ENCODE measurements at regions not wholly inside any gene's neighbourhood (a gene's known extent, or its start where the extent isn't known, plus 50 kb on each side); places are given as distances from the start of the nearest gene placed in this dataset.

DNA sequence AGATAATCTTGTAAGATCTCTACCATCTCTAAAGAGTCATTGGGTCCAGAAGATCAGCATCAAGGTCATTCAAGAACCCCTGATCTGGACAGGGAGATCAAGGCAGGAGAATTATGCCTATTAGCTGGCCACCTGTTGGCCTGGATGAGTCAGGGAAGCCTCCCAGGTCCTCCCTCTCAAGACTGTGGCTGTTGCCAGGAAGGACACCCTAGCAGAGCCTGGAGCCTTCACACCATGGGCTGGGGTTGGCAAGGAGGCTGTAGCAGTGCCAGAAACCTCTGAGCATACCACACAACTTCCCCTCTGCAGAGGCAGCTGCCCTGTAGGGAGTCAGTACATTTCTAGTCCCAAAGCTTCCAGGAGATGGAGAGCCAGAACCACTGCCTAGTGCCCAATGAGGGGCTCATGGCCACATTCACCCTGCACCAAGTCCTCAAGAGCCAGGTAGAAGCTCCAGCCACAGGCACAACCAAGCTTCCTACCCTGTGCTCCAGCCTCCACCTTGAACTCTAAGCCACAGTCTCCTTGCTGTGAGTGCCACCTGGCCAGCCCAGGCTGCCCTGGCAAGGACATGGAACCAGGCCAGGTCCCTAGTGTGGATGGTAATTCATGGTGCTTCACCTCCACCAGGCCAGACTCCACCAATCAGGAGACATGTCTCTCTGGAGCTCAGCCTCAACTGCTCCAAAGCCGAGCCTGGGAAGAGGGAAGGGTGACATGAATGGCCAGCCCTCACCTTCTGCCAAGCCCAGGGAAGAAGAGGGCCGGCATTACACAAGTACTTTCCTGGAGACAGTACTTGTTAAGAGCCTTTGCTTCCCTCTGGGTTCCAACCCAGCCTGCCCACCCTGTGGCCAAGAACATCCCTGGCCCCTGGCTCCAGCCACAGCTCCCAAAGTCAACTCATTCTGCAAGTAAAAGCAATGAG, 124.3 kb downstream of the BUD13 start:
- no peak overlapping the region for H3K4me3 ChIP-seq (ENCODE audit: low read length in 2 of 2)
- no peak overlapping the region for H3K27ac ChIP-seq (ENCODE audit: low read depth in 1 of 2, low read length in 1 of 2)
- no peaks in the 10 kb centered on the region for H3K9me3 ChIP-seq (ENCODE audit: control insufficient read depth in 2 of 2, insufficient read depth in 1 of 2, low read length in 1 of 2)
- DNase-seq (ENCODE audit: low read depth in 6 of 9, low spot score in 9 of 9) = no peak
- H3K36me3 ChIP-seq (ENCODE audit: control insufficient read depth in 2 of 2, insufficient read depth in 2 of 2, low read length in 1 of 2) = no peaks in the 10 kb centered on the region
- H3K4me1 ChIP-seq (ENCODE audit: control insufficient read depth in 2 of 2, insufficient read depth in 2 of 2, low read length in 2 of 2) = no peaks in the 10 kb centered on the region
- WGBS = 76% methylated on average over 2 of the region's 2 CpGs
- peaks cover 1 to 2% of the 10 kb centered on the region in 2 donors for H3K27me3 ChIP-seq (ENCODE audit: control insufficient read depth in 2 of 2, insufficient read depth in 1 of 2, low read length in 1 of 2)

DNA sequence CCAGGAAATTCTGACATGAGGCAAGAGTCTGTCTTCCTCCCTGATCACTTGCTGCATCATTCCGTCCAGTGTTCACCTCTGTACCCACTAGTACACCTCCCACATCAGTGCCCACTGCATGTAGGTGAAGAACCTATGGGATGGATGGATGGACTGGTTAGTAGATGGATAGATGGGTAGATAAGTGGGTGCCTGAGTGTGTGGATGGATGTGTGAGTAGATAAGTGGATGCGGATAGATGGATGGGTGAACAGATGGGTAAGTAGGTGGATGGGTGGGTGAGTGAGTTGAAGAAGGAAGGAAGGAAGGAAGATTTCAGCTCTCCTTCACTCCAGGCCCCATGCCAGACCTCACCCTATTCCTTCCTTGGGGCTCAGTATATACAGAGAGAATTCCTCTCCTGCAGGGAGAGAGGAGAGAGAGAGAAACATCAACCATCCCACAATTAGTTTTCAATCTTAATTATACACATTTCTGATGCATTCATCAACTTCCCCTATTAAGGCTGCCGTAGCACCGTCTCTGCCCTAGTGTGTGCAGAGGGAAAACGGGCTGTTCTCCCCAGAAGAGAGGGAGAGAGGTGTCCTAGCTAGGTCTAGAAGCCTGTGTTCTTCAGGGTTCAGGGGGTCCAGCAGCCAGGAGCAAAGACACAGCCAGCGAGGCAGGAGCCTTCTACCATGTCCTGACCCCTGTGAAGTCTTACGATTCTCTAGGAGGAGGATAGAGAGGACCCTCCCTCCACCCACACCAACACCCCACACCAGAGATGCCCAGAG, 125.3 kb downstream of the BUD13 start:
- H3K27me3 ChIP-seq (ENCODE audit: control insufficient read depth in 2 of 2, insufficient read depth in 1 of 2, low read length in 1 of 2) = peaks cover 2% of the 10 kb centered on the region in 2 donors
- no peaks in the 10 kb centered on the region for H3K4me1 ChIP-seq (ENCODE audit: control insufficient read depth in 2 of 2, insufficient read depth in 2 of 2, low read length in 2 of 2)
- no peak overlapping the region for H3K27ac ChIP-seq (ENCODE audit: low read depth in 1 of 2, low read length in 1 of 2)
- H3K4me3 ChIP-seq (ENCODE audit: low read length in 2 of 2) = no peak overlapping the region
- no peaks in the 10 kb centered on the region for H3K9me3 ChIP-seq (ENCODE audit: control insufficient read depth in 2 of 2, insufficient read depth in 1 of 2, low read length in 1 of 2)
- WGBS = 91% methylated on average over 7 of the region's 7 CpGs
- no peak for DNase-seq (ENCODE audit: low read depth in 6 of 9, low spot score in 9 of 9)
- no peaks in the 10 kb centered on the region for H3K36me3 ChIP-seq (ENCODE audit: control insufficient read depth in 2 of 2, insufficient read depth in 2 of 2, low read length in 1 of 2)

DNA sequence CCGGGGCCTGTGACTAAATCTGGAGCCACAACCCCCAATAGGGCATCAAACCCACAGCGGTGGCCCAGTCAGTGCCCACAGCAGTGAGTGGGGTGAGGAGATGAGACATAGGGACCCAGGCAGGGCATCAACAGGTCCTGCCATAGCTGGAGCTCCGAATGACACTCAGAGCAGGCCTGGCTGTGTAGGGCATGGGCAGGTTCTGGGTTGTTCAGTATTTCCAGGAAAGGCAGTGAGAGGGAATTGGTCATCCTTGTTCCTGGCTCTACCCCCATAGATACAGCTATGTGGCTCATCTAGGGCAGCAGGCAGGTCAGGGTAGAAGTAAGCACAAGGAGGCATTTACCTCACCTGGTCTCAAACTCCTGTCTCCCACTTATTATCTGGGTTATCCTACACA, 126.6 kb downstream of the BUD13 start:
- DNase-seq (ENCODE audit: low read depth in 6 of 9, low spot score in 9 of 9) = no peak
- H3K36me3 ChIP-seq (ENCODE audit: control insufficient read depth in 2 of 2, insufficient read depth in 2 of 2, low read length in 1 of 2) = no peaks in the 10 kb centered on the region
- H3K9me3 ChIP-seq (ENCODE audit: control insufficient read depth in 2 of 2, insufficient read depth in 1 of 2, low read length in 1 of 2) = no peaks in the 10 kb centered on the region
- H3K4me3 ChIP-seq (ENCODE audit: low read length in 2 of 2) = no peak overlapping the region
- no peak overlapping the region for H3K27ac ChIP-seq (ENCODE audit: low read depth in 1 of 2, low read length in 1 of 2)
- peaks cover 2 to 7% of the 10 kb centered on the region in 2 donors for H3K27me3 ChIP-seq (ENCODE audit: control insufficient read depth in 2 of 2, insufficient read depth in 1 of 2, low read length in 1 of 2)
- no peaks in the 10 kb centered on the region for H3K4me1 ChIP-seq (ENCODE audit: control insufficient read depth in 2 of 2, insufficient read depth in 2 of 2, low read length in 2 of 2)
- 92% methylated on average over 3 of the region's 3 CpGs for WGBS

DNA sequence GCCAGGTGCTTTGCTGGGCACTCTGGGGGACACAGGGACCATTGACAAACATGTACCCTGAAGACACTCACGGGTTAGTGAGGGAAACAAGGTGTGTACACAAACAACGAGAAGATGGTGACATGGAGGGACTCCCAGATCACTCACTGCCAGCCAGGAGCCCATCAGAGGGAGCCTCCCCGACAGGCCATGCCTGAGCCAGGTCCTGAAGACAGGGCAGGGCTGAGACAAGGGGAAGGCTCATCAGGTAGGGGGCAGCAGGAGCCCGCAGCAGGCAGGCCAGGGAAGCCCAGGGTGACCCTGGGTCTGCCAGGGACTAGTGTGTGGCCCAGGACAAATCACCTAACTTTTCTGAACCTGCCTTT, 127.9 kb downstream of the BUD13 start:
- no peaks in the 10 kb centered on the region for H3K4me1 ChIP-seq (ENCODE audit: control insufficient read depth in 2 of 2, insufficient read depth in 2 of 2, low read length in 2 of 2)
- H3K36me3 ChIP-seq (ENCODE audit: control insufficient read depth in 2 of 2, insufficient read depth in 2 of 2, low read length in 1 of 2) = no peaks in the 10 kb centered on the region
- 81% methylated on average over 4 of the region's 4 CpGs for WGBS
- H3K4me3 ChIP-seq (ENCODE audit: low read length in 2 of 2) = no peak overlapping the region
- H3K27ac ChIP-seq (ENCODE audit: low read depth in 1 of 2, low read length in 1 of 2) = no peak overlapping the region
- no peak for DNase-seq (ENCODE audit: low read depth in 6 of 9, low spot score in 9 of 9)
- peaks cover 2 to 7% of the 10 kb centered on the region in 2 donors for H3K27me3 ChIP-seq (ENCODE audit: control insufficient read depth in 2 of 2, insufficient read depth in 1 of 2, low read length in 1 of 2)
- no peaks in the 10 kb centered on the region for H3K9me3 ChIP-seq (ENCODE audit: control insufficient read depth in 2 of 2, insufficient read depth in 1 of 2, low read length in 1 of 2)

DNA sequence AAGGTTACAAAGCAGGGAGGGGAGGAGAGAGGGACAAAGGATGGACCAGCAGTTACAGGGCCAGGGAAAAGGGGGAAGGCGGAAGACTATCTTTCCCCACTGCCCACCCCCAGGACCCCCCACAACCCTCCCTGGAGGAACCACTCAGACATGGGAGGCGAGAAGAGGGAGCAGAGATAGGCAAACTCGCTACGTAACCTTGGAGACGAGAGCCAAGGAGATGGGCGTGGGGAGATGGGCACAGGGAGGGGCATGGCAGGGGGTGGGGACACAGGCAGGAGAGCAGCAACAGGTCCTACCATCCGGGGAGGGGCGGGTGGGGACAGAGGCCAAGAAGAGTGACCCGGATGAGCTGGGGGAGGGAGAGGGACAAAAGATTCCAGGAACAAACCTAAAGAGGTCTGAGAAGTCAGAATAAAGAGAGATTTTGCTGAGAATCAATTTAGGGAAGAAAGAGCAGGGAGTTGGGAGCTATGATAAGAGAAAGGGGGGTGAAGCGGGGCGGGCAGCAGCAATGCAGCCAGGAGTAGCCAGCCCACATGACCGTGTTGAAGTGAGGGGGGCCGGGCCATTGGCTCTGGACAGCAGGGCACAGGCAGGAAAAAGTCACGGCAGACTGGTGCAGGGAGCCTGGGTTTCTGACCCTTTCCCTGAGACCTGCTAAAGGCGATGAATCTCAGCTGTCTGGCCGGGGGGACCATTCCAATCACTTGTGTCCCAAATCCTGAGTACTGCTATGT, 128.4 kb downstream of the BUD13 start:
- Histone ChIP-seq H3K27me3 (ENCODE audit: control insufficient read depth in 2 of 2, insufficient read depth in 1 of 2, low read length in 1 of 2) (peaks cover 2 to 7% of the 10 kb centered on the region in 2 donors), H3K36me3 (ENCODE audit: control insufficient read depth in 2 of 2, insufficient read depth in 2 of 2, low read length in 1 of 2) (no peaks in the 10 kb centered on the region), H3K4me1 (ENCODE audit: control insufficient read depth in 2 of 2, insufficient read depth in 2 of 2, low read length in 2 of 2) (no peaks in the 10 kb centered on the region), H3K27ac (ENCODE audit: low read depth in 1 of 2, low read length in 1 of 2) (no peak overlapping the region), H3K4me3 (ENCODE audit: low read length in 2 of 2) (no peak overlapping the region), H3K9me3 (ENCODE audit: control insufficient read depth in 2 of 2, insufficient read depth in 1 of 2, low read length in 1 of 2) (no peaks in the 10 kb centered on the region)
- WGBS = 82% methylated on average over 16 of the region's 16 CpGs
- DNase-seq (ENCODE audit: low read depth in 6 of 9, low spot score in 9 of 9) = no peak

DNA sequence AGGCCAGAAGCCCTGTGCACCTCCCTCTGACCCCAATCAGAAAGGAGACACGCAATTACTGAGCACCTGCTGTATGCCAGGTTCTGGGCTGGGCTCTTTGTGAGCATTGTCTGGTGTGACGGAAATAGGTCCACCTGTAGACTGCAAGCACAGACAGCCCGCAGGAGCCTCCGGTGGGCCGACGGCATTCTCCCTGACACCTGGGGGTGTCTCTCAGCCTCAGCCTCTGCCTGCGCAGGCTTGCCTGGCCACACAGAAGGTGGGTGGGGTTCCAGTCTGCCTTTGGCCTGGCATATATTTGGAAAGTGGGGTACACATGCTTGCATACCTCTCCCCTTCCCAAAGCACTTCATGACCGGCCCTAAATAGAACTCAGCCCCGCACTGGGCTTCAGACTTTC, 129.3 kb downstream of the BUD13 start:
- H3K36me3 ChIP-seq (ENCODE audit: control insufficient read depth in 2 of 2, insufficient read depth in 2 of 2, low read length in 1 of 2) = no peaks in the 10 kb centered on the region
- no peak for DNase-seq (ENCODE audit: low read depth in 6 of 9, low spot score in 9 of 9)
- H3K4me1 ChIP-seq (ENCODE audit: control insufficient read depth in 2 of 2, insufficient read depth in 2 of 2, low read length in 2 of 2) = no peaks in the 10 kb centered on the region
- WGBS = 90% methylated on average over 9 of the region's 9 CpGs
- no peaks in the 10 kb centered on the region for H3K9me3 ChIP-seq (ENCODE audit: control insufficient read depth in 2 of 2, insufficient read depth in 1 of 2, low read length in 1 of 2)
- no peak overlapping the region for H3K27ac ChIP-seq (ENCODE audit: low read depth in 1 of 2, low read length in 1 of 2)
- H3K27me3 ChIP-seq (ENCODE audit: control insufficient read depth in 2 of 2, insufficient read depth in 1 of 2, low read length in 1 of 2) = peaks cover 2 to 7% of the 10 kb centered on the region in 2 donors
- H3K4me3 ChIP-seq (ENCODE audit: low read length in 2 of 2) = no peak overlapping the region

DNA sequence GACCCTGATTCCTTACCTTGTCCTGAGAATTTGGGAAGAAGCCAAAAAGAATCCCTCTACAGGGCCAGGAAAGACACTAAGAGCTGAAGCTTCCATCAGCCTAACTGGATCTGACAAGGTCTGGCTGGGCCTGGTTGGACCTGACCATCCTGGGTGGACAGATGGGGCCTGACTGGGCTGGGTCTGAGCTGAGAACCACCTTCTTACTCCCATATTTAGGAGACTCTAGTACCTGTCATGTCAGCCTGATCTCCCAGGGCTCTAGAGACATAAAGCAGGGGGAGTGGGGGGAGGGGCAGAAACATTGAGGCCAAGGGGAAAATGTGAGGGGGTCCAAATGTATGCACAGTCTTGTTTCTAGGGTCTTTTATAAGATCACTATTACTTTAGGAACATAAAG, 129.9 kb downstream of the BUD13 start:
- no peaks in the 10 kb centered on the region for H3K9me3 ChIP-seq (ENCODE audit: control insufficient read depth in 2 of 2, insufficient read depth in 1 of 2, low read length in 1 of 2)
- no peaks in the 10 kb centered on the region for H3K36me3 ChIP-seq (ENCODE audit: control insufficient read depth in 2 of 2, insufficient read depth in 2 of 2, low read length in 1 of 2)
- H3K4me3 ChIP-seq (ENCODE audit: low read length in 2 of 2) = no peak overlapping the region
- no peak overlapping the region for H3K27ac ChIP-seq (ENCODE audit: low read depth in 1 of 2, low read length in 1 of 2)
- H3K4me1 ChIP-seq (ENCODE audit: control insufficient read depth in 2 of 2, insufficient read depth in 2 of 2, low read length in 2 of 2) = no peaks in the 10 kb centered on the region
- peaks cover 2 to 7% of the 10 kb centered on the region in 2 donors for H3K27me3 ChIP-seq (ENCODE audit: control insufficient read depth in 2 of 2, insufficient read depth in 1 of 2, low read length in 1 of 2)
- DNase-seq (ENCODE audit: low read depth in 6 of 9, low spot score in 9 of 9) = no peak

DNA sequence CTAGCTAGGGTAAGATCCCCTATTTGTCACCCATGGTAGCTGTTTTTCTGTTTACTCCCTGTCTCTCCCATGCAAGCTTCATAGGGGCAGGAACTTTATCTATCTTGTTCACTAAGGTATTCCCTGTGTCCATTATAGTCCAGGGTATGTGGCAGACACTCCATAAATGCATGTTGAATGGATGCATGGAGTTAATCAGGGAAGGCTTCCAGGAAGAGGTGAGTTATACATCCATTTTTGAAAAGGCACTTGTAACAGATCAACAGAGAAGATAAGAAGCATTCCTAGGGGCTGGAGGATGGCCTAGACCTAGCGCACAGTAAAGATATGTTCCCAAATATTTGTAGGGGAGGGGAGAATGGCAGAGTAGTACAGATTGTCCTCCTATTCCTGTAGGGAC, 130.3 kb downstream of the BUD13 start:
- Histone ChIP-seq H3K9me3 (ENCODE audit: control insufficient read depth in 2 of 2, insufficient read depth in 1 of 2, low read length in 1 of 2) (no peaks in the 10 kb centered on the region), H3K27ac (ENCODE audit: low read depth in 1 of 2, low read length in 1 of 2) (no peak overlapping the region), H3K27me3 (ENCODE audit: control insufficient read depth in 2 of 2, insufficient read depth in 1 of 2, low read length in 1 of 2) (peaks cover 2 to 7% of the 10 kb centered on the region in 2 donors), H3K36me3 (ENCODE audit: control insufficient read depth in 2 of 2, insufficient read depth in 2 of 2, low read length in 1 of 2) (no peaks in the 10 kb centered on the region), H3K4me1 (ENCODE audit: control insufficient read depth in 2 of 2, insufficient read depth in 2 of 2, low read length in 2 of 2) (no peaks in the 10 kb centered on the region), H3K4me3 (ENCODE audit: low read length in 2 of 2) (no peak overlapping the region)
- WGBS = 96% methylated on average over 1 of the region's 1 CpG
- DNase-seq (ENCODE audit: low read depth in 6 of 9, low spot score in 9 of 9) = no peak

Measured in thymus (tissue), 11 donors.